SIG-M5 treated with dmso at 0.1 percent for 504 hours (cell line): ENCODE measurements at regions not wholly inside any gene's neighbourhood (a gene's known extent, or its start where the extent isn't known, plus 50 kb on each side); places are given as distances from the start of the nearest gene placed in this dataset.
A peak's percentile ranks its signal among the peaks of the same experiment; 100 is the strongest.

Experiments used
- DNase-seq: peaks from one replicate; lab custom pipeline; 2025; ENCODE audit not compliant: unreplicated experiment; lab: John Stamatoyannopoulos, UW

DNA sequence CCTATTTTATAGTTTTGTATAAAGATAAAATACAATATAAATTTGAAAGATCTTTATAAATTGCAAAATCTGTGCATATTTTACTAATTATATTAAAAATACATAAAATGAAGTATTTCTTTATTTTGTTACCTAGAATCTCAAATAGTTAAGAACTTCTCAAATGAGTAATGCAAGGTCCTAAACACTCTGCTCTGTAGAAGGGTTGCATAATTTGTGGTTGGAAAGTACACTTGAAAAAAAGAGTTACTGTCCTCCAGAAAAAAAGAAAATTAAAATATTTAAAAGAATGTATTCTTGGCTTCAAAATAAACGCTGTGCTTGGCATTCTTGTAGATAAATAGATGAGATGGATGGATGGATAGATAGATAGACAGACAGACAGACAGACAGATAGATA lies 428.8 kb upstream of the CDH6 start:
- no peak for DNase-seq

GRCh38 chr5:30759731-30760130 lies 433.8 kb upstream of the CDH6 start:
- no peak for DNase-seq

- no peak for DNase-seq
These were observed 441.5 kb upstream of the CDH6 start for GRCh38 chr5:30752015-30752414.

DNA sequence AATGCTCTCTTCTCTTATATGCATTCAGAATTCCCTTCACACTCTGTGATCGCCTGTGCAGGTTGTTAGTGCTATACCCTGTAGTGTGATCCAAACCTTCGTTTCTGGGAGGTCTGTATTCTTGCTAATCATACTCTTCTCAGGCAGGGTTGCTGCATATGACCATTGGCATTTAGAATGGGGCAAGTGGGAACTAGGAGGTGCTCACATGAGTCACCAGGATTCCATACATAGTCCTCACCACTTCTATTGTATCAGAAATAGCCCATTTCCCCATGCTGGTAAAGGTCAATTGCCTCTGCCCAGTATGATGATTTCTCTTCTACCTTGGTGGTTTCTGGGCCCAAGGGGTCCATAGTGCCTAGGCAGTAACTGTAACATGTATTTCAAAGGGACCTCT lies 443.5 kb upstream of the CDH6 start:
- DNase-seq, result no peak

- DNase-seq, result no peak
These were observed 446.1 kb upstream of the CDH6 start for GRCh38 chr5:30747412-30747811.

- DNase-seq, result no peak
These were observed 456.8 kb upstream of the CDH6 start for GRCh38 chr5:30736669-30737068.

DNA sequence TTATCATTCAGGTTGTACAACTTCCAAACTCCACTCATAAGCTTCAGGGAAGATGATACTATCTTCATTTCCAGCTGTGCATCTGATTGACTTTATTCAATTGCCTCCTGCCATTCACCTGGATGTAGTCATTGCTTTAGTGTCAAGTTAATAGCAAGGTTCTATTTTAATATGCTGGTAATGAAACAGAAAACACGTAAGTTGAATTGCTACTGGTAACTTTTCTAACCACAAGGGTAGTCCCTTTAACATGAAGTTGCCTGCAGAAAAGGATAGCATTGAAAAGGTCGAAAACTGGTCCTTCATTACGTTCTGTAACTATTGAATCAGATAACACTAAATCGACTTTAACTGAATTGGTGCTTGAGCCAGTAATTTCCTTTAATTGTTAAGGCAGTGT lies 459.4 kb upstream of the CDH6 start:
- no peak for DNase-seq

- DNase-seq, result peak; percentile 61
These were observed 468.4 kb upstream of the CDH6 start for GRCh38 chr5:30725073-30725472.

GRCh38 chr5:30698217-30698616 lies 495.3 kb upstream of the CDH6 start:
- DNase-seq, result no peak

GRCh38 chr5:30693326-30693725 lies 500.2 kb upstream of the CDH6 start:
- DNase-seq, result no peak

DNA sequence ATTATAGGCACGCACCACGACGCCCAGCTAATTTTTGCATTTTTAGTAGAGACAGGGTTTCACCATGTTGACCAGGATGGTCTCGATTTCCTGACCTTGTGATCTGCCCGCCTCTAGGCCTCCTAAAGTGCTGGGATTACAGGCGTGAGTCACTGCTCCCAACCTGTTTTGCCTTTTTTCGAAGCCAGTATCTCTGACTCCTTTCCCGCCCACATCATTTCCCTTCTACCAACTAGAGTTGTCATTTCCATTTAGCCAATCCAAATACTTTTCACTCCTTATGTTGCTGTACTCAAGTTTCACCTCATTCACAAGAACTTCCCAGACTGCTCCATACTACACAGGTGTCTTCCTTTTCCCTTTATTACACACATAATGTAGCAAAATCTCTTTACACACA lies 502.6 kb upstream of the CDH6 start:
- DNase-seq, result no peak

DNA sequence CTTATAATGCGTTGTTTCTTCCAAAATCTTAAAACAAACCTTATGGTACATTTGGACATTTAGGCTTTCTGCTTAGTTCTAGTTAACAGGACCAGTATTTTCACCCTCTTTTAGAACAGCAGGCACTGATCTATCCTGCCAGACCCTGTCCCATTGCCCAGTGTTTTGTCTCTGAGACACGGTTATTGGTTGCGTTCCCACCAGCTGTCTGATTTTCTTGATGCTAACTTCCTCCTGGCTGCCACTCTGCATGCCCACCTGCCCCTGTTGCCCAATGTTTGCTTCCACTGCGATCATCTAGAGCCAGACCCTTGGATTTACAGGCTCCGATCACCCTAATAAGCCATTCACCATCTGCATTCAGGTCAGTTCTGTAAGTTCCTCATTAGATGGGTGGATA lies 506.0 kb upstream of the CDH6 start:
- DNase-seq, result no peak

DNA sequence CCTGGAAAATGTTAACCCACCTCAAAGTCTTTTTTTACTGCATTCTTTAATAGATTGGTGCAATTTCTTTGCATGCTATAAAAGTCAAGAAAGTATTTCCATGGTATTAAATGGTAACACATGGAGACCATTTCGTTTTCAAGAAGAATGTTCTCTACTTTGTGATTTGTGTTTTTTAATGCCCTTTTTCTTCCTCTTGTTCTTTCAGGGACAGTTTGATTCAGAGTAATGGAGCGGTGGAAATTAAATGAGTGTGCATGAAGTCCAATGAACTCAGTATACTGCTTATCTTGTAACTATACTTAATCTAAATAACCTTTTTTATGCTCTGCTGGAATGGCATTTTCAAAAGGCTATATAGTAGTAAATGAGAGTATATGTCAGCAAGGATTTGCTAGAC lies 507.0 kb upstream of the CDH6 start:
- DNase-seq, result no peak

DNA sequence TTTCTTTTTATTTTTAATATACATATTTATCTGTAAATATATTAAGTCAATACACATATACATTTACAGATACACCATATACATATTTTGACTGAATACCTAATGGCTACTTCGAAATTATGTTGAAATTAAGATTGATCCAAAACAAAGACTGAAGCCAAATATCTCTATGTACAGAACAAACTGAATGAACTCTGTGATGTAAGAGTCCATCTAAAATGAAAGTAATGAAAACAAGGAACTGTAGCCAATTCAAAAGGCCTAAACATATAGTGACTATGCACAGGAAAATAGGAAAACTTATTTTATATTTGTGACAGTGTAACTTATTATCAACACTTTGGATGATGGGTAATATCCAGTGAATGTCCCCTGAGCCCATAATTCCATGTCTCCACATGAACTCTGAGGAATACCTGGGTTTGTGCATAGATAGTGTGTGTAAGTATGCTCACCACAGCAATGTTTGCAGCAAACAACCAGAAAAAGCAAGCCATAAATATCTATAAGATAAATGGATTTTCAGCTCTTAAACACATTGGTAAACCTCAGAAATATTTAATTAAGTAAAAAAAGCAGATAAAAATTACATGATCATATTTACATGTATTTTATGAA lies 517.2 kb upstream of the CDH6 start:
- no peak for DNase-seq

DNA sequence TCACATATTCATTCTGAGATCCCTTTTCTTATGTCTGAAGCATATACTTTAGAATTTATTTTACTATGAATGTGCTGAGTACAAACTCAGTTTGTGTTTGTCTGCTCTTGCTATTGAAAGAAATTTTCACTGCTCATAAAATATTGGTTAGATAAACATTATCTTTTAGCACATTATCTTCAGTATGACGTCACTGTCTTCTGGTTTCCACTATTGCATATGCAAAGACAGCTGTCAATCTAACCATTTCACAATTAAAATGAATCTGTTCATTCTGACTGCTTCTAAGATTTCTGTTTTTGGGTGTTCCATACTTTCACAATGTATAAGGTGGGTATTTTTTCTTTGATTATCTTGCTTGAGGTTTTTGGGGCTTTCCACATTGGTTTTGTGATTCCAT lies 526.2 kb upstream of the CDH6 start:
- DNase-seq, result no peak

GRCh38 chr5:30663536-30663935 lies 530.0 kb upstream of the CDH6 start:
- no peak for DNase-seq

DNA sequence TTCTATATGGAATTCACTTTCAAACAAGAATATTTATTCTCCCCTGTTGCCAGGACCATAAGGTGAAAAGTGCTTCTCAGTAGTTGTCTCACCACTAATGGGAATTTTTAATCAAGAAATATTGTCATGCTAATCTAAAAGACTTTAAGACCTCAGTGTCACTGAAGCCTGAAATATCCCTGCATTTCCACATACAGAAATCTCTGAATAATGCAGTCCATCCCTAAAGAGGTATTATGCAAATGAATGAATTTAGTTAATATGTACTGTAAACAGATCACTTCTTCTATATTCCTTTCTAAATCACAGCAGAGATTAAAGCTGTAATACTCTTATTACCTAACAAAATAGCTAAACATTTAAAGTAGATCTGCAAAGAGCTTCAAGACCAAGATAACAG lies 531.1 kb upstream of the CDH6 start:
- no peak for DNase-seq

- DNase-seq, result no peak
These were observed 531.8 kb upstream of the CDH6 start for GRCh38 chr5:30661730-30662129.

GRCh38 chr5:30659417-30659816 lies 534.1 kb upstream of the CDH6 start:
- DNase-seq, result no peak

- DNase-seq, result no peak
These were observed 543.2 kb upstream of the CDH6 start for GRCh38 chr5:30650311-30650710.

- no peak for DNase-seq
These were observed 554.6 kb upstream of the CDH6 start for GRCh38 chr5:30638899-30639298.

- DNase-seq, result no peak
These were observed 565.5 kb upstream of the CDH6 start for GRCh38 chr5:30627945-30628344.

GRCh38 chr5:30626557-30626956 lies 566.9 kb upstream of the CDH6 start:
- DNase-seq, result no peak
